ENCODE measurements at regions not wholly inside any gene's neighbourhood (a gene's known extent, or its start where the extent isn't known, plus 50 kb on each side); places are given as distances from the start of the nearest gene placed in this dataset.
"Not testable (repeated sequence)": the region's sequence is repeated elsewhere in the genome, so short reads cannot be mapped to it uniquely, and the experiment has no call there.

GRCh38 chr16:26981266-26981938 is 85.3 kb upstream of the C16orf82 start:
- Histone ChIP-seq H3K4me1 (ENCODE audit: insufficient read depth, insufficient read length) (no peaks in the 10 kb centered on the region), H3K4me3 (ENCODE audit: insufficient read length, low read depth) (no peak overlapping the region), H3K9ac (ENCODE audit: insufficient read length, low read depth) (no peak overlapping the region), H3K27me3 (ENCODE audit: insufficient read depth, insufficient read length) (no peaks in the 10 kb centered on the region), H3K36me3 (ENCODE audit: insufficient read depth, insufficient read length, low read length) (no peaks in the 10 kb centered on the region), H3K9me3 (ENCODE audit: insufficient read depth, low read length) (no peaks in the 10 kb centered on the region; the same call in 1 of the 2 replicates)
- no peak for DNase-seq (ENCODE audit: low read depth, low spot score)
- TF ChIP-seq SUZ12 (IDR thresholded peaks at IDR 0.05; ENCODE audit: extremely low read depth, insufficient read depth, insufficient read length), result no peak
- no peak for TF ChIP-seq YY1 (IDR thresholded peaks at IDR 0.05; ENCODE audit: insufficient read depth, insufficient read length)
- TF ChIP-seq ZNF274 (IDR thresholded peaks at IDR 0.05; ENCODE audit: low read depth, low read length), result no peak

- Histone ChIP-seq H3K4me1 (ENCODE audit: insufficient read depth, insufficient read length) (no peaks in the 10 kb centered on the region), H3K27me3 (ENCODE audit: insufficient read depth, insufficient read length) (no peaks in the 10 kb centered on the region), H3K9ac (ENCODE audit: insufficient read length, low read depth) (no peak overlapping the region), H3K4me3 (ENCODE audit: insufficient read length, low read depth) (no peak overlapping the region), H3K36me3 (ENCODE audit: insufficient read depth, insufficient read length, low read length) (no peaks in the 10 kb centered on the region), H3K9me3 (ENCODE audit: insufficient read depth, low read length) (no peaks in the 10 kb centered on the region; the same call in 1 of the 2 replicates)
- TF ChIP-seq YY1 (IDR thresholded peaks at IDR 0.05; ENCODE audit: insufficient read depth, insufficient read length) (no peak), SUZ12 (IDR thresholded peaks at IDR 0.05; ENCODE audit: extremely low read depth, insufficient read depth, insufficient read length) (no peak), ZNF274 (IDR thresholded peaks at IDR 0.05; ENCODE audit: low read depth, low read length) (no peak)
- no peak for DNase-seq (ENCODE audit: low read depth, low spot score)
Measured at GRCh38 chr16:26982422-26982821, 84.3 kb upstream of the C16orf82 start.

GRCh38 chr16:26983426-26983825 is 83.3 kb upstream of the C16orf82 start:
- Histone ChIP-seq H3K4me3 (ENCODE audit: insufficient read length, low read depth) (no peak overlapping the region), H3K36me3 (ENCODE audit: insufficient read depth, insufficient read length, low read length) (no peaks in the 10 kb centered on the region), H3K9me3 (ENCODE audit: insufficient read depth, low read length) (no peaks in the 10 kb centered on the region; the same call in 1 of the 2 replicates), H3K4me1 (ENCODE audit: insufficient read depth, insufficient read length) (no peaks in the 10 kb centered on the region), H3K9ac (ENCODE audit: insufficient read length, low read depth) (no peak overlapping the region), H3K27me3 (ENCODE audit: insufficient read depth, insufficient read length) (no peaks in the 10 kb centered on the region)
- no peak for TF ChIP-seq ZNF274 (IDR thresholded peaks at IDR 0.05; ENCODE audit: low read depth, low read length)
- no peak for TF ChIP-seq SUZ12 (IDR thresholded peaks at IDR 0.05; ENCODE audit: extremely low read depth, insufficient read depth, insufficient read length)
- no peak for TF ChIP-seq YY1 (IDR thresholded peaks at IDR 0.05; ENCODE audit: insufficient read depth, insufficient read length)
- peak; percentile 20 for DNase-seq (ENCODE audit: low read depth, low spot score)

- H3K4me1 ChIP-seq (ENCODE audit: insufficient read depth, insufficient read length), result no peaks in the 10 kb centered on the region
- peak; percentile 15 for DNase-seq (ENCODE audit: low read depth, low spot score)
- no peak overlapping the region for H3K4me3 ChIP-seq (ENCODE audit: insufficient read length, low read depth)
- no peak for TF ChIP-seq ZNF274 (IDR thresholded peaks at IDR 0.05; ENCODE audit: low read depth, low read length)
- no peak overlapping the region for H3K9ac ChIP-seq (ENCODE audit: insufficient read length, low read depth)
- H3K36me3 ChIP-seq (ENCODE audit: insufficient read depth, insufficient read length, low read length), result no peaks in the 10 kb centered on the region
- H3K9me3 ChIP-seq (ENCODE audit: insufficient read depth, low read length), result no peaks in the 10 kb centered on the region; the same call in 1 of the 2 replicates
- no peaks in the 10 kb centered on the region for H3K27me3 ChIP-seq (ENCODE audit: insufficient read depth, insufficient read length)
Measured at GRCh38 chr16:26985100-26986065, 81.3 kb upstream of the C16orf82 start.

GRCh38 chr16:26987597-26988010 is 79.1 kb upstream of the C16orf82 start:
- H3K4me1 ChIP-seq (ENCODE audit: insufficient read depth, insufficient read length), result no peaks in the 10 kb centered on the region
- DNase-seq (ENCODE audit: low read depth, low spot score), result no peak
- H3K9ac ChIP-seq (ENCODE audit: insufficient read length, low read depth), result no peak overlapping the region
- no peaks in the 10 kb centered on the region for H3K9me3 ChIP-seq (ENCODE audit: insufficient read depth, low read length)
- no peak for TF ChIP-seq ZNF274 (IDR thresholded peaks at IDR 0.05; ENCODE audit: low read depth, low read length)
- no peak for TF ChIP-seq SUZ12 (IDR thresholded peaks at IDR 0.05; ENCODE audit: extremely low read depth, insufficient read depth, insufficient read length)
- TF ChIP-seq YY1 (IDR thresholded peaks at IDR 0.05; ENCODE audit: insufficient read depth, insufficient read length), result no peak
- no peaks in the 10 kb centered on the region for H3K27me3 ChIP-seq (ENCODE audit: insufficient read depth, insufficient read length)
- no peak overlapping the region for H3K4me3 ChIP-seq (ENCODE audit: insufficient read length, low read depth)
- no peaks in the 10 kb centered on the region for H3K36me3 ChIP-seq (ENCODE audit: insufficient read depth, insufficient read length, low read length)

GRCh38 chr16:26988186-26988585 is 78.5 kb upstream of the C16orf82 start:
- Histone ChIP-seq H3K4me1 (ENCODE audit: insufficient read depth, insufficient read length) (no peaks in the 10 kb centered on the region), H3K9ac (ENCODE audit: insufficient read length, low read depth) (no peak overlapping the region), H3K36me3 (ENCODE audit: insufficient read depth, insufficient read length, low read length) (no peaks in the 10 kb centered on the region), H3K4me3 (ENCODE audit: insufficient read length, low read depth) (no peak overlapping the region), H3K27me3 (ENCODE audit: insufficient read depth, insufficient read length) (no peaks in the 10 kb centered on the region), H3K9me3 (ENCODE audit: insufficient read depth, low read length) (no peaks in the 10 kb centered on the region)
- DNase-seq (ENCODE audit: low read depth, low spot score), result no peak
- TF ChIP-seq YY1 (IDR thresholded peaks at IDR 0.05; ENCODE audit: insufficient read depth, insufficient read length), result no peak
- TF ChIP-seq SUZ12 (IDR thresholded peaks at IDR 0.05; ENCODE audit: extremely low read depth, insufficient read depth, insufficient read length), result no peak
- TF ChIP-seq ZNF274 (IDR thresholded peaks at IDR 0.05; ENCODE audit: low read depth, low read length), result no peak

- H3K9ac ChIP-seq (ENCODE audit: insufficient read length, low read depth); H3K36me3 ChIP-seq (ENCODE audit: insufficient read depth, insufficient read length, low read length); DNase-seq (ENCODE audit: low read depth, low spot score); H3K4me1 ChIP-seq (ENCODE audit: insufficient read depth, insufficient read length); H3K9me3 ChIP-seq (ENCODE audit: insufficient read depth, low read length); H3K4me3 ChIP-seq (ENCODE audit: insufficient read length, low read depth); H3K27me3 ChIP-seq (ENCODE audit: insufficient read depth, insufficient read length): not testable (repeated sequence)
Measured at GRCh38 chr16:26990384-26991120, 76.2 kb upstream of the C16orf82 start.

Data from NT2/D1 (cell line).